ENCODE measurements at regions not wholly inside any gene's neighbourhood (a gene's known extent, or its start where the extent isn't known, plus 50 kb on each side); places are given as distances from the start of the nearest gene placed in this dataset.

- no peak for TF ChIP-seq CTCF (IDR thresholded peaks at IDR 0.05)
- no peak for TF ChIP-seq EZH2 (IDR thresholded peaks at IDR 0.05)
- TF ChIP-seq EZH2phosphoT487 (IDR thresholded peaks at IDR 0.05) = no peak
Measured at GRCh38 chr15:87549296-87549695, 707.2 kb downstream of the NTRK3 start.

All from neural progenitor cell (in vitro differentiated cells).